T-cell (primary cell): ENCODE measurements at regions not wholly inside any gene's neighbourhood (a gene's known extent, or its start where the extent isn't known, plus 50 kb on each side); places are given as distances from the start of the nearest gene placed in this dataset.

Source experiments
- ATAC-seq, 4 experiments: fragments of 200-7000 bp in 3 of 4; fragments of 150-1000 bp in 1 of 4; cut with Tn5 transposase; replicated peaks in 1 of 4; 1 replicate in 3 of 4; 2 replicates in 1 of 4; pipeline ENCODE4 v1.10.0; 2021; ENCODE audit warnings: moderate library complexity in 3 of 4, mild to moderate bottlenecking in 2 of 4, moderate number of reproducible peaks in 1 of 4
- CTCF ChIA-PET, 2 donors: fragments of 300-600 bp; sonication (Branson Sonifier 250); formaldehyde crosslinking; loops; one replicate each; lab custom pipeline; 2022; ENCODE audit warnings: antibody characterized with exemption in 2 of 2; lab: Charles Lee
- POLR2A ChIA-PET, 2 donors: fragments of 300-600 bp; sonication (Branson Sonifier 250); formaldehyde crosslinking; loops; one replicate each; lab custom pipeline; 2022; ENCODE audit warnings: antibody characterized with exemption in 2 of 2; lab: Charles Lee
- DNase-seq, 35 experiments: peaks; one replicate each; pipeline versions ENCODE4 v3.0.0 to v3.0.0-alpha.2; 2013 to 2023
- H3K27ac ChIP-seq: one replicate; pipeline ENCODE4 v1.5.1; 2013; ENCODE audit warnings: low read length
- H3K27me3 ChIP-seq, 2 experiments: replicated peaks in 1 of 2; 1 replicate in 1 of 2; 2 replicates in 1 of 2; pipeline versions ENCODE4 v1.6.1 to v1.7.0; 2013; ENCODE audit warnings: low read length in 1 of 2, mixed read lengths in 1 of 2; ENCODE audit not compliant: control insufficient read depth in 2 of 2, insufficient read depth in 2 of 2; ENCODE audit errors: extremely low read depth in 1 of 2
- H3K36me3 ChIP-seq, 2 donors: 1 replicate in 1 of 2; 2 replicates in 1 of 2; pipeline versions ENCODE4 v1.6.1 to v1.7.0; 2013; ENCODE audit warnings: low read length in 1 of 2; ENCODE audit not compliant: control insufficient read depth in 2 of 2, insufficient read depth in 1 of 2; ENCODE audit errors: extremely low read depth in 1 of 2
- H3K4me1 ChIP-seq, 2 experiments: 1 replicate in 1 of 2; 2 replicates in 1 of 2; pipeline versions ENCODE4 v1.6.1 to v1.7.0; 2013; ENCODE audit warnings: low read length in 2 of 2, mixed read lengths in 1 of 2; ENCODE audit not compliant: insufficient read depth in 2 of 2, control insufficient read depth in 1 of 2; ENCODE audit errors: extremely low read depth in 1 of 2
- H3K4me3 ChIP-seq, 2 donors: 1 replicate in 1 of 2; 2 replicates in 1 of 2; pipeline versions ENCODE4 v1.5.1 to v1.7.0; 2013; ENCODE audit warnings: mild to moderate bottlenecking in 2 of 2, low read length in 1 of 2, moderate library complexity in 1 of 2; ENCODE audit not compliant: control insufficient read depth in 1 of 2; ENCODE audit errors: extremely low read depth in 1 of 2
- H3K9me3 ChIP-seq: 2 replicates; pipeline ENCODE4 v1.7.0; 2013
- H3K27ac Mint-ChIP-seq, 2 donors: one replicate each; pipeline ENCODE4 v1.8.0; 2020 to 2021; ENCODE audit warnings: mild to moderate bottlenecking in 2 of 2, mixed read lengths in 2 of 2
- H3K27me3 Mint-ChIP-seq, 2 donors: one replicate each; pipeline ENCODE4 v1.8.0; 2021 to 2022; ENCODE audit warnings: mixed read lengths in 2 of 2
- H3K36me3 Mint-ChIP-seq: one replicate; pipeline ENCODE4 v1.8.0; 2021; ENCODE audit warnings: mixed read lengths
- H3K4me1 Mint-ChIP-seq, 3 donors: one replicate each; pipeline ENCODE4 v1.8.0; 2020 to 2022; ENCODE audit warnings: mixed read lengths in 3 of 3, mild to moderate bottlenecking in 1 of 3
- H3K4me3 Mint-ChIP-seq, 3 donors: one replicate each; pipeline ENCODE4 v1.8.0; 2020 to 2022; ENCODE audit warnings: mild to moderate bottlenecking in 3 of 3, mixed read lengths in 3 of 3, moderate library complexity in 3 of 3
- H3K9me3 Mint-ChIP-seq, 3 donors: one replicate each; pipeline ENCODE4 v1.8.0; 2020 to 2022; ENCODE audit warnings: mixed read lengths in 3 of 3
- WGBS: methylation state at CpG from one replicate; pipeline ENCODE4 v1.1.5; 2013; ENCODE audit warnings: missing lambda C conversion rate; ENCODE audit not compliant: insufficient coverage; 5-methylcytosine and 5-hydroxymethylcytosine counted together

- Histone ChIP-seq H3K9me3 (no peaks in the 10 kb centered on the region), H3K27ac (no peak overlapping the region), H3K4me1 (no peaks in the 10 kb centered on the region), H3K36me3 (no peaks in the 10 kb centered on the region), H3K4me3 (no peak overlapping the region), H3K27me3 (peaks cover 0 to 12% of the 10 kb centered on the region in 2 experiments)
- ChIA-PET CTCF (no interaction called here), POLR2A (no interaction called here)
- Mint-ChIP-seq H3K27ac (no peak overlapping the region), H3K27me3 (peaks cover 3 to 5% of the 10 kb centered on the region in 2 donors), H3K9me3 (no peaks in the 10 kb centered on the region), H3K4me3 (no peak overlapping the region), H3K36me3 (no peaks in the 10 kb centered on the region), H3K4me1 (peaks cover 0 to 4% (median 0%) of the 10 kb centered on the region in 3 donors)
- ATAC-seq (no peak), DNase-seq (no peak)
- WGBS, result no CpG with 5 or more reads among the region's 3 CpGs
Measured at GRCh38 chr15:69865369-69865768, 232.3 kb downstream of the TLE3 start.

DNA sequence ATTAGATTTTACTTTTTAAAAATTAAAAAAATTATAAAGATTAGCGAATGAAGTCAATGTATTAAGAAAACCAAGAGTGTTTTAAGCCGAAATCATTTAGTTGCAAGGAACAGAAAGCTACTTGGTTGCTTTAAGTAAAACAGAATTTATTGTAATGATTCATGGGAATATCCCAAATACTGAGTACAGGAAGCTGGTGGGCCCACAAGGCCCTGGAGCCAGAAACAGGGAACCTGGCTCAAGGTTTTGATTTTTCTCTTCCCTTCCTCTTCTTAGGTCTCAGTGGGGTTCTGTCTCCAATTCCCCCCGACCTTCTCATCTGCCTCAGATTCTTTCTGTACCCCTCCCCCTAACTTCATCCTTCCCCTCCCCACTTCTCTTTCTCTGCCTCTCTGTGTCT lies 229.0 kb downstream of the TLE3 start:
- ChIA-PET CTCF (interaction anchor here in 1 of 2 donors (0.8 kb wide), 1 partner anchor 14 kb away, joined by 3 read pairs; no protein-coding TSS in a partner anchor), POLR2A (interaction anchor here in 1 of 2 donors (0.5 kb wide), 1 partner anchor 363 kb away, joined by 3 read pairs; no protein-coding TSS in a partner anchor)
- no peaks in the 10 kb centered on the region for H3K36me3 ChIP-seq
- DNase-seq (no peak), ATAC-seq (no peak)
- H3K9me3 ChIP-seq, result no peaks in the 10 kb centered on the region
- no peak overlapping the region for H3K4me3 ChIP-seq
- H3K4me1 ChIP-seq, result no peaks in the 10 kb centered on the region
- H3K27me3 Mint-ChIP-seq, result peaks cover 5 to 12% of the 10 kb centered on the region in 2 donors
- H3K27ac ChIP-seq, result no peak overlapping the region
- no peak overlapping the region for H3K4me3 Mint-ChIP-seq
- H3K9me3 Mint-ChIP-seq, result peaks cover 2 to 10% (median 5%) of the 10 kb centered on the region in 3 donors
- H3K36me3 Mint-ChIP-seq, result peaks cover 2% of the 10 kb centered on the region
- peaks cover 0 to 4% of the 10 kb centered on the region in 2 experiments for H3K27me3 ChIP-seq
- 82% methylated on average over 1 of the region's 3 CpGs for WGBS
- H3K27ac Mint-ChIP-seq, result no peak overlapping the region
- no peaks in the 10 kb centered on the region for H3K4me1 Mint-ChIP-seq

DNA sequence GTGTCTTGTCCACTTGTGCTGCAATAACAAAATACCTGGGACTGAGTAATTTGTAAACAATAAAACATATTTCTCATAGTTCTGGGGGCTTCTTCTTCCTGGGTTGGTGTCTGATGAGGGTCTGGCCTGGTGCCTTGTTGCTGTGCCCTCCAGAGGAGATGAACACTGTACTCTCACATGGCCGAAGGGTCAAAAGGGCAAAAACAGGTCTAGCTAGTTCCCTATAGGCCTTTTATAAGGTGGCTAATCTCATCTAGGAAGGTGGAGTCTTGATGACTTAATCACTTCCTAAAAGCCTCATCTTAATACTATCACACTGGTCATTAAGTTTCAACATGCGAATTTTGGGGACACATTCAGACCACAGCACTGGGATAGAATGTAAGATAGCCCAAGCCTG lies 228.4 kb downstream of the TLE3 start:
- POLR2A ChIA-PET, result interaction anchor here in 1 of 2 donors (0.5 kb wide), 1 partner anchor 364 kb away, joined by 3 read pairs; no protein-coding TSS in a partner anchor
- Mint-ChIP-seq H3K4me1 (no peaks in the 10 kb centered on the region), H3K27ac (no peak overlapping the region), H3K27me3 (peaks cover 5 to 12% of the 10 kb centered on the region in 2 donors), H3K36me3 (peaks cover 8% of the 10 kb centered on the region), H3K9me3 (peaks cover 7 to 15% (median 11%) of the 10 kb centered on the region in 3 donors), H3K4me3 (no peak overlapping the region)
- ATAC-seq (no peak), DNase-seq (no peak)
- CTCF ChIA-PET, result no interaction called here
- Histone ChIP-seq H3K27ac (no peak overlapping the region), H3K27me3 (peaks cover 0 to 4% of the 10 kb centered on the region in 2 experiments), H3K4me1 (no peaks in the 10 kb centered on the region), H3K4me3 (no peak overlapping the region), H3K36me3 (no peaks in the 10 kb centered on the region), H3K9me3 (no peaks in the 10 kb centered on the region)
- WGBS, result no CpG with 5 or more reads among the region's 2 CpGs

GRCh38 chr15:69869881-69870505 lies 227.7 kb downstream of the TLE3 start:
- WGBS, result 94% methylated on average over 5 of the region's 9 CpGs
- ChIA-PET CTCF (no interaction called here), POLR2A (no interaction called here)
- no peak overlapping the region for H3K27ac Mint-ChIP-seq
- peaks cover 5 to 12% of the 10 kb centered on the region in 2 donors for H3K27me3 Mint-ChIP-seq
- no peak for ATAC-seq
- DNase-seq, result no peak
- H3K36me3 ChIP-seq, result no peaks in the 10 kb centered on the region
- peaks cover 8 to 16% (median 12%) of the 10 kb centered on the region in 3 donors for H3K9me3 Mint-ChIP-seq
- H3K36me3 Mint-ChIP-seq, result peaks cover 9% of the 10 kb centered on the region
- H3K4me3 Mint-ChIP-seq, result no peak overlapping the region
- no peaks in the 10 kb centered on the region for H3K9me3 ChIP-seq
- H3K27me3 ChIP-seq, result peaks cover 0 to 4% of the 10 kb centered on the region in 2 experiments
- no peak overlapping the region for H3K4me3 ChIP-seq
- H3K4me1 ChIP-seq, result no peaks in the 10 kb centered on the region
- H3K27ac ChIP-seq, result no peak overlapping the region
- no peaks in the 10 kb centered on the region for H3K4me1 Mint-ChIP-seq

- CTCF ChIA-PET, result interaction anchor here in 1 of 2 donors (0.7 kb wide), 1 partner anchor 17 kb away, joined by 3 read pairs; no protein-coding TSS in a partner anchor
- DNase-seq, result no peak
- Histone ChIP-seq H3K4me1 (no peaks in the 10 kb centered on the region), H3K9me3 (no peaks in the 10 kb centered on the region), H3K36me3 (no peaks in the 10 kb centered on the region), H3K27ac (no peak overlapping the region), H3K4me3 (no peak overlapping the region), H3K27me3 (peaks cover 0 to 4% of the 10 kb centered on the region in 2 experiments)
- no peak for ATAC-seq
- H3K27me3 Mint-ChIP-seq, result peaks cover 5 to 12% of the 10 kb centered on the region in 2 donors
- H3K9me3 Mint-ChIP-seq, result peaks cover 8 to 16% (median 12%) of the 10 kb centered on the region in 3 donors
- H3K27ac Mint-ChIP-seq, result no peak overlapping the region
- 87% methylated on average over 5 of the region's 7 CpGs for WGBS
- H3K36me3 Mint-ChIP-seq, result peaks cover 9% of the 10 kb centered on the region
- no peak overlapping the region for H3K4me3 Mint-ChIP-seq
- no peaks in the 10 kb centered on the region for H3K4me1 Mint-ChIP-seq
- POLR2A ChIA-PET, result interaction anchor here in 1 of 2 donors (0.7 kb wide), 1 partner anchor 45 kb away, joined by 3 read pairs; no protein-coding TSS in a partner anchor
Measured at GRCh38 chr15:69871511-69872134, 226.1 kb downstream of the TLE3 start.

GRCh38 chr15:69873807-69874206 lies 223.9 kb downstream of the TLE3 start:
- no peaks in the 10 kb centered on the region for H3K27me3 ChIP-seq
- Mint-ChIP-seq H3K27me3 (peaks cover 3 to 17% of the 10 kb centered on the region in 2 donors), H3K9me3 (peaks cover 8 to 16% (median 12%) of the 10 kb centered on the region in 3 donors), H3K4me3 (no peak overlapping the region), H3K27ac (no peak overlapping the region), H3K36me3 (peaks cover 9% of the 10 kb centered on the region), H3K4me1 (no peaks in the 10 kb centered on the region)
- no peaks in the 10 kb centered on the region for H3K4me1 ChIP-seq
- whole genome bisulfite sequencing, result no CpG with 5 or more reads among the region's 1 CpG
- H3K27ac ChIP-seq, result no peak overlapping the region
- POLR2A ChIA-PET, result interaction anchor here in 1 of 2 donors (0.7 kb wide), 1 partner anchor 113 kb away, joined by 3 read pairs; no protein-coding TSS in a partner anchor
- H3K4me3 ChIP-seq, result no peak overlapping the region
- DNase-seq (no peak), ATAC-seq (no peak)
- CTCF ChIA-PET, result interaction anchor here in 1 of 2 donors (0.6 kb wide), 1 partner anchor 208 kb away, joined by 4 read pairs; no protein-coding TSS in a partner anchor
- no peaks in the 10 kb centered on the region for H3K9me3 ChIP-seq
- H3K36me3 ChIP-seq, result no peaks in the 10 kb centered on the region
